ENCODE measurements at regions not wholly inside any gene's neighbourhood (a gene's known extent, or its start where the extent isn't known, plus 50 kb on each side); places are given as distances from the start of the nearest gene placed in this dataset.

GRCh38 chr7:106347229-106347833, 62.5 kb upstream of the NAMPT start:
- TF ChIP-seq TCF12 (IDR thresholded peaks at IDR 0.05; ENCODE audit: low read depth) (no peak), MAX (IDR thresholded peaks at IDR 0.05) (no peak), YY1 (IDR thresholded peaks at IDR 0.05; ENCODE audit: low read depth) (no peak), ZBTB7A (IDR thresholded peaks at IDR 0.05; ENCODE audit: low read depth) (no peak), TAF1 (IDR thresholded peaks at IDR 0.05; ENCODE audit: low read depth) (no peak), RAD21 (IDR thresholded peaks at IDR 0.05; ENCODE audit: low read depth) (no peak), EP300 (IDR thresholded peaks at IDR 0.05; ENCODE audit: borderline replicate concordance) (no peak), FOXM1 (IDR thresholded peaks at IDR 0.05; ENCODE audit: borderline replicate concordance, low read depth) (no peak), CREB1 (IDR thresholded peaks at IDR 0.05; ENCODE audit: low read depth) (no peak), EGR1 (IDR thresholded peaks at IDR 0.05) (no peak), CEBPB (IDR thresholded peaks at IDR 0.05) (no peak), USF1 (IDR thresholded peaks at IDR 0.05) (no peak), TEAD4 (IDR thresholded peaks at IDR 0.05) (no peak), NFIC (IDR thresholded peaks at IDR 0.05) (no peak), REST (IDR thresholded peaks at IDR 0.05; ENCODE audit: low read depth) (no peak)

- TF ChIP-seq CREB1 (IDR thresholded peaks at IDR 0.05; ENCODE audit: low read depth), result no peak
- no peak for TF ChIP-seq FOXM1 (IDR thresholded peaks at IDR 0.05; ENCODE audit: borderline replicate concordance, low read depth)
Measured at GRCh38 chr7:106346678-106347217, 62.0 kb upstream of the NAMPT start.

GRCh38 chr7:106346167-106346677, 61.4 kb upstream of the NAMPT start:
- TF ChIP-seq EP300 (IDR thresholded peaks at IDR 0.05; ENCODE audit: borderline replicate concordance) (no peak), TAF1 (IDR thresholded peaks at IDR 0.05; ENCODE audit: low read depth) (no peak), RAD21 (IDR thresholded peaks at IDR 0.05; ENCODE audit: low read depth) (no peak), USF1 (IDR thresholded peaks at IDR 0.05) (no peak), FOXM1 (IDR thresholded peaks at IDR 0.05; ENCODE audit: borderline replicate concordance, low read depth) (no peak), YY1 (IDR thresholded peaks at IDR 0.05; ENCODE audit: low read depth) (no peak)

GRCh38 chr7:106345421-106346166, 60.8 kb upstream of the NAMPT start:
- TF ChIP-seq TCF12 (IDR thresholded peaks at IDR 0.05; ENCODE audit: low read depth) (no peak), CEBPB (IDR thresholded peaks at IDR 0.05) (no peak), FOXM1 (IDR thresholded peaks at IDR 0.05; ENCODE audit: borderline replicate concordance, low read depth) (no peak), ZBTB7A (IDR thresholded peaks at IDR 0.05; ENCODE audit: low read depth) (no peak), YY1 (IDR thresholded peaks at IDR 0.05; ENCODE audit: low read depth) (no peak), RAD21 (IDR thresholded peaks at IDR 0.05; ENCODE audit: low read depth) (no peak), MAX (IDR thresholded peaks at IDR 0.05) (no peak), NFIC (IDR thresholded peaks at IDR 0.05) (no peak), USF1 (IDR thresholded peaks at IDR 0.05) (no peak), EGR1 (IDR thresholded peaks at IDR 0.05) (no peak), TEAD4 (IDR thresholded peaks at IDR 0.05) (no peak), CREB1 (IDR thresholded peaks at IDR 0.05; ENCODE audit: low read depth) (no peak), EP300 (IDR thresholded peaks at IDR 0.05; ENCODE audit: borderline replicate concordance) (no peak), REST (IDR thresholded peaks at IDR 0.05; ENCODE audit: low read depth) (no peak), TAF1 (IDR thresholded peaks at IDR 0.05; ENCODE audit: low read depth) (no peak)

GRCh38 chr7:106344861-106345260, 60.1 kb upstream of the NAMPT start:
- TF ChIP-seq ZBTB7A (IDR thresholded peaks at IDR 0.05; ENCODE audit: low read depth) (no peak), USF1 (IDR thresholded peaks at IDR 0.05) (no peak), FOXM1 (IDR thresholded peaks at IDR 0.05; ENCODE audit: borderline replicate concordance, low read depth) (no peak), MAX (IDR thresholded peaks at IDR 0.05) (no peak), RAD21 (IDR thresholded peaks at IDR 0.05; ENCODE audit: low read depth) (no peak), CEBPB (IDR thresholded peaks at IDR 0.05) (no peak), EGR1 (IDR thresholded peaks at IDR 0.05) (no peak), YY1 (IDR thresholded peaks at IDR 0.05; ENCODE audit: low read depth) (no peak), CREB1 (IDR thresholded peaks at IDR 0.05; ENCODE audit: low read depth) (no peak), TEAD4 (IDR thresholded peaks at IDR 0.05) (no peak), TAF1 (IDR thresholded peaks at IDR 0.05; ENCODE audit: low read depth) (no peak), EP300 (IDR thresholded peaks at IDR 0.05; ENCODE audit: borderline replicate concordance) (no peak), NFIC (IDR thresholded peaks at IDR 0.05) (no peak), TCF12 (IDR thresholded peaks at IDR 0.05; ENCODE audit: low read depth) (no peak), REST (IDR thresholded peaks at IDR 0.05; ENCODE audit: low read depth) (no peak)
